ENCODE measurements at regions not wholly inside any gene's neighbourhood (a gene's known extent, or its start where the extent isn't known, plus 50 kb on each side); places are given as distances from the start of the nearest gene placed in this dataset.

GRCh38 chr10:62620491-62620890, 184.0 kb upstream of the ADO start:
- TF ChIP-seq CTCF (IDR thresholded peaks at IDR 0.05) (no peak), EZH2 (IDR thresholded peaks at IDR 0.05; ENCODE audit: borderline replicate concordance, insufficient read depth, low read depth, low read length, poor library complexity, severe bottlenecking) (no peak)
